ENCODE measurements at regions not wholly inside any gene's neighbourhood (a gene's known extent, or its start where the extent isn't known, plus 50 kb on each side); places are given as distances from the start of the nearest gene placed in this dataset.

DNA sequence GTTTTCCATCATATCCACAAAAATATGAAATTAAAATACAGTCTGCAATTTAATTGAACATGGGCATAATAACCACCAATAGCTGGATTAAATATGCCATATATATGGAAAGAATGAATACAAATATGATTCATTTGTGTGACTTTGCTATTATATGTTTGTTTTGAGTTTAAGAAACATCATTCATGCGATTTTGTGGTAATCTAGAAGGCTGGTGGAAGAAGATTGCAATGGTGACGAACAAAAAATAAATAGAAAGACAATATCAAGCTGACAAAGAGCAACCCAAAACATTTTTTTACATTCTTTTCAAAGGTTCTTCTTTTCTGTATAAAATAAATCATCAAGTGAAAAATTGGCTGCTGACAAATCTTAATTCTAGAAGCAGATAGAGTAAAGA is 610.0 kb downstream of the MAT2B start:
- no peak overlapping the region for H3K4me3 ChIP-seq (ENCODE audit: low read depth, low read length)
- no peaks in the 10 kb centered on the region for H3K27me3 ChIP-seq (ENCODE audit: control insufficient read depth, insufficient read depth, low read length)
- no peaks in the 10 kb centered on the region for H3K36me3 ChIP-seq (ENCODE audit: control insufficient read depth, insufficient read depth, low read length)
- no peak for TF ChIP-seq CTCF (IDR thresholded peaks at IDR 0.05; ENCODE audit: insufficient read depth, low read length, poor library complexity, severe bottlenecking)
- DNase-seq (ENCODE audit: low read depth) = no peak

GRCh38 chr5:164119806-164120447 is 614.5 kb downstream of the MAT2B start:
- peak; percentile 18 for DNase-seq (ENCODE audit: low read depth)
- no peaks in the 10 kb centered on the region for H3K27me3 ChIP-seq (ENCODE audit: control insufficient read depth, insufficient read depth, low read length)
- H3K4me3 ChIP-seq (ENCODE audit: low read depth, low read length) = no peak overlapping the region
- H3K36me3 ChIP-seq (ENCODE audit: control insufficient read depth, insufficient read depth, low read length) = no peaks in the 10 kb centered on the region
- no peak for TF ChIP-seq CTCF (IDR thresholded peaks at IDR 0.05; ENCODE audit: insufficient read depth, low read length, poor library complexity, severe bottlenecking)

DNA sequence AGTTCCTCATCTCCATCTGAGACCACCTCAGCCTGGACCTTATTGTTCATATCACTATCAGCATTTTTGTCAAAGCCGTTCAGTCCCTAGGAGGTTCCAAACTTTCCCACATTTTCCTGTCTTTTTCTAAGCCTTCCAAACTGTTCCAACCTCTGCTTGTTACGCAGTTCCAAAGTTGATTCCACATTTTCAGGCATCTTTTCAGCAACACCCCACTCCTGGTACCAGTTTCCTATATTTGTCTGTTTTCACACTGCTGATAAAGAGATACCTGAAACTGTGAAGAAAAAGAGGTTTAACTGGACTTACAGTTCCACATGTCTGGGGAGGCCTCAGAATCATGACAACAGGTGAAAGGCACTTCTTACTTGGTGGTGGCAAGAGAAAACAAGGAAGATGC is 622.1 kb downstream of the MAT2B start:
- no peak for TF ChIP-seq CTCF (IDR thresholded peaks at IDR 0.05; ENCODE audit: insufficient read depth, low read length, poor library complexity, severe bottlenecking)
- no peak overlapping the region for H3K4me3 ChIP-seq (ENCODE audit: low read depth, low read length)
- no peaks in the 10 kb centered on the region for H3K27me3 ChIP-seq (ENCODE audit: control insufficient read depth, insufficient read depth, low read length)
- DNase-seq (ENCODE audit: low read depth) = no peak
- no peaks in the 10 kb centered on the region for H3K36me3 ChIP-seq (ENCODE audit: control insufficient read depth, insufficient read depth, low read length)

DNA sequence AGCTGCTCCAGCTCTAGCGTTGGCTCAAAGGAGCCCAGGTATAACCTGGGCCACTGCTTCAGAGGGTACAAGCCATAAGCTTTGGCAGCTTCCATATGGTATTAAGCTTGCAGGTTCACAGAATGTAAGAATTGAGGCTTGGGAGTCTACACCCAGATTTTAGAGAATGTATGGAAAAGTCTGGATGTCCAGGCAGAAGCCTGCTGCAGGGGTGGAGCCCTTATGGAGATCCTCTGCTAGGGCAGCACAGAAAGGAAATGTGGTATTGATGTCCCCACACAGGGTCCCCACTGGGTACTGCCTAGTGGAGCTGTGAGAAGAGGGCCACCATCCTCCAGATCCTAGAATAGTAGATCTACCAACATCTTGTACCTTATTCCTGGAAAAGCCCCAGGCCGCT is 626.9 kb downstream of the MAT2B start:
- no peak for TF ChIP-seq CTCF (IDR thresholded peaks at IDR 0.05; ENCODE audit: insufficient read depth, low read length, poor library complexity, severe bottlenecking)

DNA sequence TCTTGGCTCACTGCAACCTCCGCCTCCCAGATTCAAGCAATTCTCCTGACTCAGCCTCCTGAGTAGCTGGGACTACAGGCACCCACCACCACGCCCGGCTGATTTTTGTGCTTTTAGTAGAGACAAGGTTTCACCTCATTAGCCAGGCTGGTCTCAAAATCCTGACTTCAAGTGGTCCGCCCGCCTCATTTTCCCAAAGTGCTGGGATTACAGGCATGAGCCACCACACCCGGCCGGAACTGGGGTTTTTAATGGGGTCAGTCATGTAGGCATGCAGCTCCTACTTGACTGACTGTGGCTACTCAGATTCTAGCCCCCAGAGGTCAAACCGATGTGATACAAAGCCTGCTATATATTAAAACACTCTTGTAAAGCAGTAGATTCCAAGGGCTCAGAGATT is 631.7 kb downstream of the MAT2B start:
- DNase-seq (ENCODE audit: low read depth) = no peak
- no peaks in the 10 kb centered on the region for H3K36me3 ChIP-seq (ENCODE audit: control insufficient read depth, insufficient read depth, low read length)
- TF ChIP-seq CTCF (IDR thresholded peaks at IDR 0.05; ENCODE audit: insufficient read depth, low read length, poor library complexity, severe bottlenecking) = no peak
- no peak overlapping the region for H3K4me3 ChIP-seq (ENCODE audit: low read depth, low read length)
- no peaks in the 10 kb centered on the region for H3K27me3 ChIP-seq (ENCODE audit: control insufficient read depth, insufficient read depth, low read length)

More for the DNA sequence above, 626.9 kb downstream of the MAT2B start:
- Histone ChIP-seq H3K36me3 (ENCODE audit: control insufficient read depth, insufficient read depth, low read length) (no peaks in the 10 kb centered on the region), H3K27me3 (ENCODE audit: control insufficient read depth, insufficient read depth, low read length) (no peaks in the 10 kb centered on the region), H3K4me3 (ENCODE audit: low read depth, low read length) (no peak overlapping the region)
- no peak for DNase-seq (ENCODE audit: low read depth)

GRCh38 chr5:164139423-164139822 is 634.0 kb downstream of the MAT2B start:
- Histone ChIP-seq H3K4me3 (ENCODE audit: low read depth, low read length) (no peak overlapping the region), H3K36me3 (ENCODE audit: control insufficient read depth, insufficient read depth, low read length) (no peaks in the 10 kb centered on the region), H3K27me3 (ENCODE audit: control insufficient read depth, insufficient read depth, low read length) (no peaks in the 10 kb centered on the region)
- DNase-seq (ENCODE audit: low read depth) = no peak
- TF ChIP-seq CTCF (IDR thresholded peaks at IDR 0.05; ENCODE audit: insufficient read depth, low read length, poor library complexity, severe bottlenecking) = no peak

Measured in kidney epithelial cell (primary cell).